Gastroesophageal sphincter (tissue), 4 donors: ENCODE measurements at regions not wholly inside any gene's neighbourhood (a gene's known extent, or its start where the extent isn't known, plus 50 kb on each side); places are given as distances from the start of the nearest gene placed in this dataset.

Experiments used
- ATAC-seq: fragments of 150-250 bp; one replicate; pipeline ENCODE4 v1.9.1; 2016; ENCODE audit warnings: mild to moderate bottlenecking, moderate library complexity
- H3K27ac ChIP-seq, 4 donors: fragments of 200-600 bp; sonication (generic) in 3 of 4; 1 replicate in 3 of 4; 2 replicates in 1 of 4; pipeline ENCODE4 v1.5.1; 2016 to 2019
- H3K27me3 ChIP-seq: fragments of 200-600 bp; sonication (generic); one replicate; pipeline ENCODE4 v1.5.1; 2019
- H3K36me3 ChIP-seq, 2 donors: fragments of 200-600 bp; sonication (generic); one replicate each; pipeline ENCODE4 v1.5.1; 2019; ENCODE audit warnings: control low read depth in 1 of 2
- H3K4me1 ChIP-seq, 3 donors: fragments of 200-600 bp; sonication (generic); 1 replicate in 2 of 3; 2 replicates in 1 of 3; pipeline ENCODE4 v1.5.1; 2016 to 2019; ENCODE audit warnings: control low read depth in 2 of 3
- H3K4me3 ChIP-seq, 2 donors: fragments of 200-600 bp; sonication (generic); one replicate each; pipeline ENCODE4 v1.5.1; 2019; ENCODE audit warnings: mild to moderate bottlenecking in 1 of 2, moderate library complexity in 1 of 2
- H3K9me3 ChIP-seq, 3 donors: fragments of 200-600 bp; sonication (generic); one replicate each; pipeline ENCODE4 v1.5.1; 2017 to 2019; ENCODE audit warnings: control low read depth in 2 of 3
- CTCF ChIP-seq, 4 experiments: fragments of 200-600 bp in 2 of 4; fragments of 450-650 bp in 2 of 4; sonication (generic) in 1 of 4; IDR thresholded peaks; one replicate each; pipeline ENCODE4 v1.5.1; 2017 to 2019; ENCODE audit warnings: antibody characterized with exemption in 4 of 4, mild to moderate bottlenecking in 2 of 4, moderate library complexity in 2 of 4
- EP300 ChIP-seq: sonication (generic); formaldehyde crosslinking; IDR thresholded peaks from one replicate; pipeline ENCODE4 v1.6.1; 2017; ENCODE audit warnings: antibody characterized with exemption, mild to moderate bottlenecking
- POLR2A ChIP-seq, 2 donors: fragments of 450-650 bp; IDR thresholded peaks; one replicate each; pipeline ENCODE4 v1.6.1; 2017; ENCODE audit warnings: antibody characterized with exemption in 2 of 2, mild to moderate bottlenecking in 2 of 2, moderate library complexity in 1 of 2
- POLR2AphosphoS5 ChIP-seq: sonication (generic); formaldehyde crosslinking; IDR thresholded peaks from one replicate; pipeline ENCODE4 v1.6.1; 2017; ENCODE audit warnings: antibody characterized with exemption
- WGBS, 2 donors: methylation state at CpG; one replicate each; pipeline ENCODE4 v1.1.5; 2018; ENCODE audit warnings: low coverage in 1 of 2; 5-methylcytosine and 5-hydroxymethylcytosine counted together

GRCh38 chr2:120991441-120991840 is 255.8 kb downstream of the GLI2 start:
- Histone ChIP-seq H3K36me3 (peaks cover 0 to 53% of the 10 kb centered on the region in 2 donors), H3K4me3 (no peak overlapping the region)

GRCh38 chr2:120992791-120993555 is 257.3 kb downstream of the GLI2 start:
- Histone ChIP-seq H3K9me3 (no peaks in the 10 kb centered on the region), H3K4me1 (no peaks in the 10 kb centered on the region), H3K27me3 (no peaks in the 10 kb centered on the region), H3K36me3 (peaks cover 0 to 38% of the 10 kb centered on the region in 2 donors), H3K27ac (no peak overlapping the region), H3K4me3 (no peak overlapping the region)
- ATAC-seq, result no peak
- TF ChIP-seq EP300 (no peak), CTCF (IDR thresholded peaks at IDR 0.05) (no peak), POLR2A (IDR thresholded peaks at IDR 0.05) (no peak), POLR2AphosphoS5 (no peak)
- 75 to 94% methylated on average over 3 to 6 of the region's 11 CpGs for WGBS, 2 donors

More at GRCh38 chr2:120991441-120991840, 255.8 kb downstream of the GLI2 start:
- ATAC-seq, result no peak
- H3K9me3 ChIP-seq, result no peaks in the 10 kb centered on the region
- H3K27me3 ChIP-seq, result no peaks in the 10 kb centered on the region
- H3K27ac ChIP-seq, result no peak overlapping the region
- H3K4me1 ChIP-seq, result no peaks in the 10 kb centered on the region
- TF ChIP-seq POLR2A (IDR thresholded peaks at IDR 0.05) (no peak), EP300 (no peak), CTCF (IDR thresholded peaks at IDR 0.05) (no peak), POLR2AphosphoS5 (no peak)
- 79% methylated on average over 5 of the region's 11 CpGs; no CpG with 5 or more reads in 1 of the 2 donors for WGBS, 2 donors

GRCh38 chr2:120993661-120994060 is 258.0 kb downstream of the GLI2 start:
- H3K9me3 ChIP-seq, result no peaks in the 10 kb centered on the region
- TF ChIP-seq EP300 (no peak), POLR2AphosphoS5 (no peak), POLR2A (IDR thresholded peaks at IDR 0.05) (no peak), CTCF (IDR thresholded peaks at IDR 0.05) (no peak)
- WGBS, 2 donors, result no CpG with 5 or more reads among the region's 9 CpGs
- H3K27ac ChIP-seq, result no peak overlapping the region
- H3K27me3 ChIP-seq, result no peaks in the 10 kb centered on the region
- ATAC-seq, result no peak
- H3K4me3 ChIP-seq, result no peak overlapping the region
- H3K4me1 ChIP-seq, result no peaks in the 10 kb centered on the region
- H3K36me3 ChIP-seq, result peaks cover 0 to 31% of the 10 kb centered on the region in 2 donors

GRCh38 chr2:120994301-120994995 is 258.8 kb downstream of the GLI2 start:
- H3K9me3 ChIP-seq, result no peaks in the 10 kb centered on the region
- no peak for ATAC-seq
- WGBS, 2 donors, result 63 to 88% methylated on average over 1 to 13 of the region's 14 CpGs
- no peak overlapping the region for H3K27ac ChIP-seq
- H3K36me3 ChIP-seq, result peaks cover 0 to 23% of the 10 kb centered on the region in 2 donors
- H3K4me3 ChIP-seq, result no peak overlapping the region
- H3K27me3 ChIP-seq, result no peaks in the 10 kb centered on the region
- no peaks in the 10 kb centered on the region for H3K4me1 ChIP-seq
- TF ChIP-seq POLR2A (IDR thresholded peaks at IDR 0.05) (no peak), EP300 (no peak), POLR2AphosphoS5 (no peak), CTCF (IDR thresholded peaks at IDR 0.05) (no peak)

- Histone ChIP-seq H3K27me3 (no peaks in the 10 kb centered on the region), H3K4me3 (no peak overlapping the region), H3K4me1 (no peaks in the 10 kb centered on the region), H3K27ac (no peak overlapping the region), H3K9me3 (no peaks in the 10 kb centered on the region), H3K36me3 (peaks cover 0 to 16% of the 10 kb centered on the region in 2 donors)
- TF ChIP-seq EP300 (no peak), POLR2A (IDR thresholded peaks at IDR 0.05) (no peak), CTCF (IDR thresholded peaks at IDR 0.05) (no peak), POLR2AphosphoS5 (no peak)
- ATAC-seq, result no peak
- WGBS, 2 donors, result 66 to 78% methylated on average over 5 to 6 of the region's 7 CpGs
Measured at GRCh38 chr2:120995152-120995551, 259.5 kb downstream of the GLI2 start.
